ENCODE measurements at regions not wholly inside any gene's neighbourhood (a gene's known extent, or its start where the extent isn't known, plus 50 kb on each side); places are given as distances from the start of the nearest gene placed in this dataset.
"Not testable (repeated sequence)": the region's sequence is repeated elsewhere in the genome, so short reads cannot be mapped to it uniquely, and the experiment has no call there.

DNA sequence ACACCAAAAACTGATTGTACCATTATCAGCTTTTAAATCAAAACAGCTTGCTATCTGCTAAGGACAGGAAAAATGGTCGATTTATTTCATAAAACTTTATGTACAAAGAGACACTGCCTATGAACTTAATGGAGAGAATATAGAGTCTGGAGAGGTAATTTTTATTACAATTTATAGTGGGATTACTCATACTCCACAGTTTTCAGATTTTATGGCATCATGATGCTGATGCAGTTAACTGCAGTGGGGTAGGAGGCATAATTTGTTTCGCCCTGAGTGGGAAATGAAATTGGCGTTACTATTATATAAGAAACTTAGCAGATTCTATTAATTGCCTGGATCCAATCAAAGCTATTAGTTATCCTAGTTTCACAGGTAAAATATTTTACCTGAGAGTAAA is 301.4 kb downstream of the KLF12 start:
- no peak for DNase-seq

DNA sequence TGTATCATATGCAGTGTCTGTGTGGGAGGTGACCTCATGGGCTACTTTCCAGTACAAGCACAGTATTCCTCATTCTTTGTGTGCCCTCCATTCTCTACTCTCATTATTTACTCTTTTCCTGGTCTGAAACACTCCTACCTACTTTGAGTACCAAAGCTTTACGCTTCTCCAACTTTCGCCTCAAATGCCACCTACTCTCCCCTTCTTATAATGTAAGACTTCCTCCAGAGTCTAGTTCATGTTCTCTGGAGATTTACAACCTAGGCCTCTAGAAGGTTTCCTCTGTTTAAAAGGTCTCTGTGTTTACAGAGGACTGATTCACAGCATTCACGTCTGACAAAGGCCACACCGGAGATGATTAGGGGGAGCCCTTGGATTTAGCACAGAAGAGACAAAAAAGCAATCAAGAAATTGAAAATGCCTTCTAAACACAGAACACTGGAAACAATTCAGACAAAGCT is 302.0 kb downstream of the KLF12 start:
- DNase-seq = no peak

DNA sequence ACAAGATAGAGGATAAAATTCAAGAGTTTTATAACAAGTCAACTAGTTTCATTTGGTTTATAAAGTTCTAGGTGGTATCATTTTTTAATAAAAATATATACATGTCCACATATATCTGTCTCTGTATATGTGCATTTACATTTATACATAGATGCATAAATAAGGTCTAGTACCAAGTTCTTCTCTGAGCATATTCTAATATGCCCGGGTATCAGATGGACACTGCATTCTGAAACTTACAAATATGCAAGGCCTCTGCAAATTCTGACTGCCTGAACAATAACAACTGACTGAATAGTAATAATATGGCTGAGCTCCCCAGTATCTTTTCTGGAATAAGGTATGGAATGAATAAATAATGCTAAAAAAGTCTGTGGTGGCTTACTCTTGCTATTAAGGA is 304.8 kb downstream of the KLF12 start:
- DNase-seq = no peak

DNA sequence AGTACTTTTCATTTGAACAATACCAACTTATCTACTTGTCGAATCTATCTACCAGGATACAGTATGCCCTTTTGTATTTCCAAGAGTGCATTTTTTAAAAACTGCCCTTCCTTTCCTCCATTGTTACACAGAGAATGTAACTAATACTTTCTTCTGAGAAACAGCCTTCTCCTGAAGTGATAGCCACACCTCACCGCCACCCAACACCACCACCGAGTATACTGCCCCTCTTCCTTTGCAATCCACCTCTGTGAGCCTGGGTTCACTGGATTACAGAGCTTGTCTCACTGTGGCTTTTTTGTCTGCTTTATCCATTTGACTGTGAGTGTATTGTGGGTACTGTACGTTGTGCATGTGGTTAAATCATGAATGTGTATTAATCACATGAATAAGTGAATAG is 305.4 kb downstream of the KLF12 start:
- DNase-seq = no peak

DNA sequence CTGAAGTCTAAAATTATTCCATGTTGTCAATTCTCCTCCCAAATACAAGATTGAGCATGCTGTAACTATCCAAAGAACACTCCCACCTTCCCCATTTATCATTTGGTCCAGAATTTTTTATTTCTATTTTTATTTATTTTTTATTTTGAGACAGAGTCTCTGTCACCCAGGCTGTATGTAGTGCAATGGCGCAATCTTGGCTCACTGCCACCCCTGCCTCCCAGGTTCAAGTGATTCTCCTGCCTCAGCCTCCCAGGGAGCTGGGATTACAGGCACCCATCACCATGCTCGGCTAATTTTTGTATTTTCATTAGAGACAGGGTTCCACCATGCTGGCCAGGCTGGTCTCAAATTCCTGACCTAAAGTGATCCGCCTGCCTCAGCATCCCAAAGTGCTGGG is 306.8 kb downstream of the KLF12 start:
- no peak for DNase-seq

DNA sequence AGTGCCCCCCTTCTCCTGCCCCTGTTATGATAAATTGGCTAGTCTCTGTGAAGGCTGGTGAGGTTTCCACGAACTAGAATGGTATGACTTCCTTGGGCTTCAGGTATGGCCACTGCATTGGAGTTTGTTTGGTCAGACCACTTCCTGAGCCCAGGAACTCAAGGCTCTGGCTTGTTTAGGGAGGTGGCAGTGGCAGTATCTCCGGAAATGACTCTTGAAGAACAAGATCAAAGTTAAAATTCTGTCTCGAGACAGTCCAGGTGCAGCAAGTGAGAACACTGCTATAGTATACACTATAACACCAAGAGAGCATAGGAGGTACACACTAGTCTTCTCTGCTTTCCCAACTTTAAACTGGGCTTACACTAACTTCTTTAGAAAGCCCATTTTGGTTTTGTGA is 309.1 kb downstream of the KLF12 start:
- DNase-seq = no peak

DNA sequence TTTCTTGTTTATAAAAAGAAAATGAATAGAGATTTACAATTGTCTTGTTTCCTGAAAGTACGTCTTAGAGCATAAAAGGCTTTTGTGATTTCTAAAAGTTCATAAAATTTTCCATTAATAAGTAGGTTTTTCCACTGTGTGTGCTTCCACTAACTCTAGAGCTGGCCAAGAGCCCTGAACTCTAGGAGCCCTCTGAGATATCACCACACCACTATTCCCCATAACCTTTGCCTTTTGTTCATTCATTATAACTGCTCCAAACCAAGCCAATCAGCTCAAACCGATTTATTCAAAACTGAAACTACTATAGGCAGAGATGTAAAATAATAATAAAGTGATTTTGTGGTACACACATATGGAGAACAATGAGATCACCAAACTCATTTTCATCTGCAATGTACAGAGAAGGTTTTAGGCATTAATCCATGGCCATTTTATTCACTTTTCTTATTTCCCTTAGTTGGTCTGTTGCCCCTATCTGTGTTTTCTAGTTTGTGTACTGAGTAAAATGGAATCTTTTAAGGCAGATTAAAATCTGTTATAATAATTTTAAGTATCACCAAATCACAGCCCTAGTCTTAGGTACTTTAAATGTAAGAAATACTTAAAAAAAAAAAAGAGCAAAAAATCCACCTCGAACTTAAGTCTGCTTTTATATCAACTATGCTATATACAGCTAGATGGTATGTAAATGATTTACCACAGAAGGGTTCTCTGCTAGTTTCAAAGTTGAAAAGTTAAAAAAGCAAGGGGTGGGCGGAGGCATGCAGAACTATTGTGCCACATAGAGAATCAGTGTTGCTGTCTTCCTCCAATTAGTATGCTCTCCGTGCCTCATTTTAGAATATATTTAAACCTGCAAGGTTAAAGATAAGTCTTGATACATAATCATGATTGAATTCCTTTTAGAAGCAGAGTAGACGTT is 311.3 kb downstream of the KLF12 start:
- DNase-seq = no peak

DNA sequence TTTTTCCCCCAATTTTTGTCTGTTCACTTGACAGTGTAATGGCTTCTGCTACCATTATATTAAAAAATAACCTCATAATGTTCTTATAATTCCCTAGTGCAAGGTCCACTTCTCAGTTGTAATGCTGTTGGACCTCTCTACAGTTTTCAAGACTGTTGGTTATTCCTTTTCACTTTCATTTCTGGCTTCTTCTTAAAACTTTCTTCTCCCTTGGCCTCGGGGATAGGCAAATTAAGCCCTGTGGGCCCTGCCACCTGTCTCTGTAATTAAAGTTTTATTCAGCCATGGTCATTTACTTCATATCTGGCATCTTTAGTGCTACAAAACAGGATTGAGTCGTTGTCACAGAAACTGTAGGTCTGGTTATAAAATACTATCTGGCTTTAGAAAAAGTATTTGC is 313.5 kb downstream of the KLF12 start:
- DNase-seq = no peak

DNA sequence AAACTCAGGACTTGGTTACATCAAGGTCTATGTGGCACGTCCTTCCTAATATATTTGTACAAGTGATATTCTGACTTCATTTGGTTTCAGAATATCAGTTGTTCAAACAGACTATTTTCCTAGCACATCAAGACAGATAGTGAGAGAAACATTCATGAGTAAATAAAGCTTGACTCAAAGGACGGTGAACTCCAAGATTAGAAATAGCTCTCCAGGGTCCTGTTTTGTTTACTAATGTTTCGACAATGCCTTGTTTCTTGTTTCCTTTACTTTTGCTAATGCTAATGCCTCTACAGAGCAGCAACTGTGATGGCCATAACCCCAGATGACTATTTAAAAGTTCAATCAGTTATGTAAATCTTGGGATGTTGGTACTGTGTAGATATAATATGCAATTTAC is 313.9 kb downstream of the KLF12 start:
- DNase-seq = no peak

DNA sequence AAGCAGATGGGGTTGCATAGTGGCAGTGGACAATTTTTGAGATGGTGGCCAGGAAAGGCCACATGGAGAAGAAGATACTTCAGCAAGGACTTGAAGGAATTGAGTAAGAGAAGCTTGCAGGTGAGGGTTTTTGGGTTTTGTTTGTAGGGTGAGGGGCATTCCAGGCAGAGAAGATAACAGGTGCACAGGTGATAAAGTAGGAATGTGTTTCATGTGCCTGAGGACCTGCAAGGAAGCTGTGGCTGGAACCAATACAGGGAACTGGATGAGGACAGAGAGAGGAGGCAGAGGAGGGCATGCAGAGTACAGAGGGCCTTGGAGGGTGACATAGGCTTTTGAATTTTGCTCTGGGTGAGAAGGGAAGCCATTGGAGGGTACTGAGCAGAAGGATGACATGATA is 314.5 kb downstream of the KLF12 start:
- no peak for DNase-seq

DNA sequence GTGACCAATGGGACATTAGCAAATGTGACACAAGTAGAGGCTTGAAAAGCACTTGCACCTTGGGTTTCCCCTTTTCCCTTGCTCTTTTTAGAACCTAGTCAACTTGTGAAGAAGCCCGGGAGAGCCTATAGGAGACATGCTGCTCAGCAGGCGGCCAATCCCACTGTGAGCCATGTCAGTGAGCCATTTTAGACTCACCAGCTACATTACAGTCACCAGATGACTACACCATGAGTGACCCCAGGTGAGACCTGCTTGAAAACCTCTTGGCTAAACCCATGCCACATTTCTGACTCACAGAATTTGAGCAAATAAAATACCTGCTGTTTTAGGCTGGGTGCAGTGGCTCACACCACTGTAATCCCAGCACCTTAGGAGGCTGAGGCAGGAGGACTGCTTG is 317.5 kb downstream of the KLF12 start:
- no peak for DNase-seq

DNA sequence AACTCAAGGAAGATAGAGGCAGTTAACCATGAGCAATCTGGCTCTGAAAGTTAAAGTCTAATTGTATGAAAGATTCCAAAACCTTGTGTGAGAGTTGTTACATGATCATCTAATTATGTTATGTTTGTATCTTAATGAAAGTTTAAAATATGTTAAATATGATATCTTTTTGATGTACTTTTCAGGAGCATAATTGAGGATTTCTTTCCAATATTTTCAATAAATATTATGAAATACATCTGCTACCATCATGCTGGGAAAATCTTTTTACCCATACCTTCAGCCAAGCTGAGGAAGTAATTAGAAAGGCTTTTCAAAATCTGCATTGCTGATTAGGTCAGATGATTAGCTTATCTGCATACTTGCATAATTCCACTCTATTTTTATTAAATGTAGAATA is 318.4 kb downstream of the KLF12 start:
- no peak for DNase-seq

DNA sequence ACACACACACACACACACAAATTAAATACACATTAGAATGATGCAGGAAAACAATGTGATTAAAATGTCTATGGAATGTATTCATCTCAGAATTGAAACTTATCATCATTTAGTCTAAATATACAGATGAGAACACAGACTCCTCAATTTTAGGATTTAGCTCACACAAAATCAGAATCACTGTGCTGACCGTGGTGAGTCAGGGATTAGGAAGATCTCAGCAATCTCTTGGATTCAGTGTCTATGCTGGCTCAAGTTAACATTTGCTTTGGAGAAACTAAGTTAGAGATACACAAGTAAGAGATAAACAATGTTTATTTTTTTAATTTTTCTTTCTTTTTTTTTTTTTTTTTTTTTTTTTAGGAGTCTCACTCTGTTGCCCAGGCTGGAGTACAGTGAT is 323.6 kb downstream of the KLF12 start:
- DNase-seq = no peak

DNA sequence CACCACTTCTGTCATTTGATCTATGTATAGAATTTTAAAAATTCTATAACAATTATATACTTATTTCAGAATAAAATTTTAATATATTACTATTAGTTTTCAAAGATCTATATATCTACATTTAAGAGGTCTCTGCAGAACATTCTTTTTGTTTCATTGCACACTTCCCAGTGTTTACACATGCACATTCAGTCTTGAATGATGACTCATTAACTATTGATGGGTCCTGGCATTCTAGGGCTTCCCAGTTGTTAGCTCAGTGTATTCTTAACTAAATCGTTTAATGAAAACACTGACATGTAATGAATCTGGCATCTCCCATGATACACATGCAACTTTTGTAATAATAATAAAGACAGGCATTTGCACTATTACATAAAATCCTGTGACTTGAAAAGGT is 324.6 kb downstream of the KLF12 start:
- DNase-seq = no peak

DNA sequence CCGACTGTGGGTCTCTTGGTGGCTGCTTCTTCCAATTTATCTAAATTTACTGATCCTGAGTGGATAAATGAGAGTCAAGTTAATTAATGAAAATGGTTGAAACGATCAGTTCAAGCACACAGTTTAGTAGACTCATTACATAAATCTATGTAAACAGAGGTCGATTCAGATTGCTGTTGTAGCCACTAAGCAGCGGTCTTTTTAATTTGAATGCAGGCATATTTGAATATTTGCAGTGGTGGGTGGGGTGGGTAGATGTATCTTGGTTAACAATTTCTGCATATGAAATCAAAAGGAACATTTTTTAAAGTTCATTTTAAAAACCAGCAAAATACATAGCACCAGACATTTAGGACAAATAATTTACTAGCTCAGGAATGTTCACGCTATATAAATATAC is 325.9 kb downstream of the KLF12 start:
- DNase-seq = no peak

DNA sequence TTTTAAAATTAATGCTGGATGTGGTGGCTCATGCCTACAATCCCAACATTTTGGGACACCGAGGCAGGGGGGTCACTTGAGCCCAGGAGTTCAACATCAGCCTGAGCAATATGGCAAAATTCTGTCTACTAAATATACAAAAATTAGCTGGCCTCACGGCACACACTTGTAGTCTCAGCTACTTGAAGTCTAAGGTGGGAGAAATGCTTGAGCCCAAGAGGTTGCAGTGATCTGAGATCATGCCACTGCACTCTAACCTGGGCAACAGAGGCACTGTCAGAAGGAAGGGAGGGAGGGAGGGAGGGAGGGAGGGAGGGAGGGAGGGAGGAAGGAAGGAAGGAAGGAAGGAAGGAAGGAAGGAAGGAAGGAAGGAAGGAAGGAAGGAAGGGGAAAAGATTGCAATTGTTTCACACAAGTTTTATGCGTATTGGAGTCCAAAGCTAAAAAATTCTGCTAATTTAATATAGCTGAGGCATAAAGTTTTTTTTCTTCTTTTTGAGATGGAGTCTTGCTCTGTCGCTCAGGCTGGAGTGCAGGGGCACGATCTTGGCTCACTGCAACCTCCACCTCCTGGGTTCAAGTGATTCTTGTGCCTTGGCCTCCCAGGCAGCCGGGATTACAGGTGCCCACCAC is 328.8 kb downstream of the KLF12 start:
- DNase-seq = not testable (repeated sequence)

DNA sequence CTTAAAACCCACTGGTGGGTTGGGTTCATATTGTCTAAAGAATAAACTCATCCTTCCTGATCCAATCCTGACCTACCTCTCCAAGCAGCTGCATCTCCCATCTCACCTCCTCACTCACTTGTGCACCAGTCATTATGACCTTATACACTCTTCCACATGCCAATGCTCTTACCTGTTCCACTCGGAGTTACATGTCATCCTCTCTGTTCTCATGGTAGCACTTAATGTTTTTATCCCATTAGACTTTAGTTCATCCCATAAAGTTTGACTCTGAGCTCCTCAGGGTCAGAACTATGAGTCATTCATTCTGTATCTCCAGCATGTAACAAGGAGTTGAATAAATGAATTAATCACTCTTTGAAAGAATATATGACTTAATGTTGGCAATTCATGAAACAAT is 330.2 kb downstream of the KLF12 start:
- DNase-seq = no peak

DNA sequence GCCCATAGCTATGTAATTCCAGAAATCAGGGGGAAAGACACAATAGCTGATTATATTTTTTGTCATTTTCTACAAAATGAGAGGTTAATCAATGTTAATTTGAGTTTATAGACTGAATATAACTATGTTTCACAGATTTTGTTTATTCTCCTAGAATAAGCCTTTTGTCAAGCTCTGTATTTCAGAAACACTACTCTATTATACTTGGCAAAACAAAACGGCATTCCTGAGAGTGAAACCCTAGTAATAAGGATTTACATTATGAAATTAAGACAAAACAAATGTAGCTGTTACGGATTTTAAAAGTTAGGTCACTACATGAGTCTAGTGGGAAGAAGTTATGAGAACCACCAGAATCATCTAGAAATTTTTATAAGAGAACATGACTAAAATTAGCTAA is 334.2 kb downstream of the KLF12 start:
- DNase-seq = no peak

DNA sequence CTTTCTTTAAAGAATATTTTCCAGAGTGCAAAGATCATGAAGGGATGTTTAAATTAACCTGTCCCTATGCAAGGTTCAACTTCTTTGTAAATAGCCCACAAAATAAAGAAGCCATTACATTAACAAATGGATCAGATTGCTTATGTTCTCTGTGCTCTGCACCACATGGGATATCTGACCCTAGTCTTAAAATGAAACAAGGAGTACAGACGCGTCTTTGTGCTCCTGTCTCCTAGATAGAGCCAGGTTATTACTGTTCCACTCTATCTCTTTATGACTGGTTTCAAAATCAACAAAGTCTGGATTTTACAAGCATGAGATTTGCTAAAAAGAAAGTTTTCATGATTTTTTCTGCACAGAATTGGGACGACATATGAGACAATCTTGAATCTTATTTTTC is 339.4 kb downstream of the KLF12 start:
- DNase-seq = no peak

DNA sequence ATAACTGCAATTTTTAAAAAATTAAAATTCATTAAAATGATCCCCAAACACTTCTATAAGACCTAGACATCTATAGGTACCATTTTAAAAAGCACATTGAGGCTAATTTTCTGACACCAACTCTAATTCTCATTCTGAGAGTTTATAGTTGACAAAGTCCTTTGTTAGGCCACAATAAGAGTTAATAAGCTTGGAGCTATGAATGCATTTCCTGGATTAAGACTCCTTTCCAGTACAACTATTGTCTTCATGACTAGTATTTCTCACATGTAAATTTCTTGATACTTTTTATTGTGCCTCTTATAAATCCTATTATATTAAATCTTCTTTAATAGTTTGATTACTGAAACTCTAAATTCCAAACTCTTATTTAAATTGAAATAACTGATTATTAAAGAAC is 340.8 kb downstream of the KLF12 start:
- DNase-seq = no peak

DNA sequence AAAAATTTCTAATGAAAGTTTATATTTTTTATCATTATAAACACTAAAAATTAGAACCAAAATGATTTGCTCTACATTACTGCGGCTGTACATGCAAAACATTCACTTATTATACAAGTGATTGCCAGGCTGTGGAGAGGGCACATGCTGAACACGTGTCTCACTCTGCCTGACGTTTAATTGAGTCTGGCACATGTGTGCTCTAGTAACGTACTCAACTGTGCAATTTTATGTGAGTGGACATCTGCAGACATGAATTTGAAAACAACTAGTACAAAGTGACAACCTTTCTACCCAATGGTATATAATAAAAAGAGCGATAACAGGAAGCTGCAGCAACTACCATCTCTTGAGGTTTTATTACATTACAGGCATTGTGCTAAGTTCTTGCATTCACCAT is 341.4 kb downstream of the KLF12 start:
- no peak for DNase-seq

DNA sequence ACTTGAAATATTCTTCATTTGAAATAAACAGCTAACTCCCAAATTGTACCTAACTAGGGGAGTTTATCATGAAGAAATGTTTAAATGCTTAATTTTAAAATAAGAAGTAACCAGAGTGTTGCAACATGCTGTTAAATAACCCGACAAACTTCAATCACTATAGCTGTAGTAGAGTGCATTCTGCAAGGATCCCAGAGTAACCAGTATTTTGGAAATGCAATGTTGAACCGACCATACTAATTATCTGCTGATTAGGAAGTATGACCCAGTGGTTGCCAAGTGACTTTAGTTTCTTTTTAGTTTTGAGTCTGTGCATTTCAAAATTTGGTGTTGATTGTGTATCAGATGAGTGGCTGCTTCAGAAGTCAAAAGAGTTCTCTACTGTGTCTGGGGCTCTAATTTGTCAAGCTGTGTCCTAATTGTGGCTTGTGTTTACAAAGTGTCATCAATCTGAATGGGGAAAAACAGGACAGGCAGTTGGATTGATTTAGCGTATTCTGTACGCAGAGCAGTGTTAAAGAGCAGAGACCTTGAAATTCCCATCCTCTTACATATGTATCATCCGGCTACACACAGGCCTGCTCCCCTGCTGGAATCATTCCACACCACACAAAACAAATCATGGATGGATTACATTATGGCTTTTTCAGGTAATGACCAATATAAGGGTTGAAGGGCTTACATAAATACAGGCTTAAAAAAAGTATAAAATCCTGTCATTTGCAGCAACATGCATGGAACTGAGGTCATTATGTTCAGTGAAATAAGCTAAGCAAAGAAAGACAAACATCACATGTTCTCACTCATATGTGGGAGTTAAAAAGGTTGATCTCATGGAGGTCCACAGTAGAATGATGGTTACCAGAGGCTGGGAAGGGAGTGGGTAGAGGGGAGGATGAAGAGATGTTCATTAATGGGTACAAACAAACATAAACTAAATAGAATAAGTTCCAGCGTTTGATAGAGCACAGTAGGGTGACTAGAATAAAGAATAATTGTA is 351.5 kb downstream of the KLF12 start:
- DNase-seq = no peak

DNA sequence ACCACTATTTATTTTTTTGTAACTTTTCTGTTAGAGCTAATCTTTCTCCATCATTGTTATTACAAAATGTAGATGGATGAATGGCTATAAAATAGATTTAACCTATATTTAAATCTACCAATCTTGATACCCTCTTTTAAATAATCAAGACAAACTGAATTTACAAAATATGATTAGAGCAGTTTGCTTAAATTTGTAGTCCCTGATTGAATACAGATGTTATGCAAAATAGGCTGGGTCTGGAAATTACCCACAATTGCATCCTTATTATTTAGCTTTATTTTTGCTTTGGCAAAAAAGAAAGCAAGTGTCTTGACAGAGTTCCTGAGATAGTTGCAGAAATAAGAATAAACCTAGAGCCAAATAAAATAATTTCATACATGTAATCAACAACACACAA is 352.8 kb downstream of the KLF12 start:
- no peak for DNase-seq
